ENCODE measurements at regions not wholly inside any gene's neighbourhood (a gene's known extent, or its start where the extent isn't known, plus 50 kb on each side); places are given as distances from the start of the nearest gene placed in this dataset.

DNA sequence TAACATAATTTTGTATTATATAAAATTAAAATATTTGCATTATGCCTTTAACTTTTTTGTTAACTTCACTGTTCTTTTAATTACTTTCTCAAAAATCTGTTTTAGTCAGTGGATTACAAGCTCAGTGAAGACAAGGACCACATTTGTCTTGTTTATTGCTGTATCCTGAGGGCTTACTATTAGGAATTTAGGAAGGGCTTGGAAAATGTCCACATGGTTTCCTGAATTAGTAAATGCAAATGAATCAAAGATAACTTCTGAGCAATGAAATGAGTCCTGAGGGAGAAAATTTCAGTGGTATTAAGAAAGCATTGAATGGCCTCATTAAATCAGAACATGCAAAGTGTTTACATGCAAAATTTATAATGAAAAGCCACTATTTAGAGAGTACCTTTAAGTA is 1293.2 kb upstream of the GOT2 start:
- Histone ChIP-seq H3K4me3 (ENCODE audit: low read depth, low read length) (no peak overlapping the region), H3K27me3 (ENCODE audit: control insufficient read depth, insufficient read depth, low read length) (no peaks in the 10 kb centered on the region), H3K36me3 (ENCODE audit: control insufficient read depth, insufficient read depth, low read length) (no peaks in the 10 kb centered on the region)
- TF ChIP-seq, protein P1, sequence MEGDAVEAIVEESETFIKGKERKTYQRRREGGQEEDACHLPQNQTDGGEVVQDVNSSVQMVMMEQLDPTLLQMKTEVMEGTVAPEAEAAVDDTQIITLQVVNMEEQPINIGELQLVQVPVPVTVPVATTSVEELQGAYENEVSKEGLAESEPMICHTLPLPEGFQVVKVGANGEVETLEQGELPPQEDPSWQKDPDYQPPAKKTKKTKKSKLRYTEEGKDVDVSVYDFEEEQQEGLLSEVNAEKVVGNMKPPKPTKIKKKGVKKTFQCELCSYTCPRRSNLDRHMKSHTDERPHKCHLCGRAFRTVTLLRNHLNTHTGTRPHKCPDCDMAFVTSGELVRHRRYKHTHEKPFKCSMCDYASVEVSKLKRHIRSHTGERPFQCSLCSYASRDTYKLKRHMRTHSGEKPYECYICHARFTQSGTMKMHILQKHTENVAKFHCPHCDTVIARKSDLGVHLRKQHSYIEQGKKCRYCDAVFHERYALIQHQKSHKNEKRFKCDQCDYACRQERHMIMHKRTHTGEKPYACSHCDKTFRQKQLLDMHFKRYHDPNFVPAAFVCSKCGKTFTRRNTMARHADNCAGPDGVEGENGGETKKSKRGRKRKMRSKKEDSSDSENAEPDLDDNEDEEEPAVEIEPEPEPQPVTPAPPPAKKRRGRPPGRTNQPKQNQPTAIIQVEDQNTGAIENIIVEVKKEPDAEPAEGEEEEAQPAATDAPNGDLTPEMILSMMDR (IDR thresholded peaks at IDR 0.05; ENCODE audit: insufficient read depth, low read length, severe bottlenecking): no peak
- FAIRE-seq (no peak), DNase-seq (ENCODE audit: low read depth) (no peak)

DNA sequence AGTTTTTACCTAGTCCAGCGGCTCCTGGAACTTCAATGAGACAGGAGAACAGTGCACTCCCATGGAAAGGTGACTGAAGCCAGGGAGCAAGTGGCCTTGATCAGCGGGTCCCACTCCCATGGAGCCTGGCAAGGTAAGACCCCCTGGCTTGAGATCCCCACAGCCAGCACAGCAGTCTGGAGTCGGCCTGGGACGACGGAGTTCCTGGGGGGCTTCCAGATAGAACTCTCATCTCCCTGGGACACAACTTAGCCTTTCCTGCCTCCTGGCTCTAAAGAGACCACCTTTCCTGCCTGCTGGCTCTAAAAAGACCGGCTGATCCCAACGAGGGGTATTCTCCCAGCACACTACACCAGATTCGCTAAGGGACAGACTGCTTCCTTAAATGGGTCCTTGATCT is 1279.0 kb upstream of the GOT2 start:
- H3K27me3 ChIP-seq (ENCODE audit: control insufficient read depth, insufficient read depth, low read length): no peaks in the 10 kb centered on the region
- FAIRE-seq (no peak), DNase-seq (ENCODE audit: low read depth) (no peak)
- H3K36me3 ChIP-seq (ENCODE audit: control insufficient read depth, insufficient read depth, low read length): no peaks in the 10 kb centered on the region
- H3K4me3 ChIP-seq (ENCODE audit: low read depth, low read length): no peak overlapping the region
- TF ChIP-seq, protein P1 (IDR thresholded peaks at IDR 0.05; ENCODE audit: insufficient read depth, low read length, severe bottlenecking): no peak

DNA sequence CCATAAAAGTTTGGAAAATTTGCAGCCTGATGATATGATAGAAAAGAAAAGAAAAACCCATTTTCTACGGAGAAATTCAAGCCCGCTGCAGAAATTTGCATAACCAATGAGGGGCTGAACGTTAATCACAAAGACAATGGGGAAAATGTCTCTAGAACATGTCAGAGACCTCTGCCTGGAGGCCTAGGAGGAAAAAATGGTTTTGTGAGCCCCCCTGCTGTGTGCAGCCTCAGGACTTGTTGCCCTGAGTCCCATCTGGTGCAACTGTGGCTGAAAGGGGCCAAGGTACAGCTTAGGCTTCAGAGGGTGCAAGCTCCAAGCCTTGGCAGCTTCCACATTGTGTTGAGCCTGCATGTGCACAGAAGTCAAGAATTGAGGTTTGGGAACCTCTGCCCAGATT is 1267.4 kb upstream of the GOT2 start:
- Histone ChIP-seq H3K27me3 (ENCODE audit: control insufficient read depth, insufficient read depth, low read length) (no peaks in the 10 kb centered on the region), H3K36me3 (ENCODE audit: control insufficient read depth, insufficient read depth, low read length) (no peaks in the 10 kb centered on the region), H3K4me3 (ENCODE audit: low read depth, low read length) (no peak overlapping the region)
- no peak for FAIRE-seq
- DNase-seq (ENCODE audit: low read depth): no peak
- TF ChIP-seq, protein P1 (IDR thresholded peaks at IDR 0.05; ENCODE audit: insufficient read depth, low read length, severe bottlenecking): no peak

DNA sequence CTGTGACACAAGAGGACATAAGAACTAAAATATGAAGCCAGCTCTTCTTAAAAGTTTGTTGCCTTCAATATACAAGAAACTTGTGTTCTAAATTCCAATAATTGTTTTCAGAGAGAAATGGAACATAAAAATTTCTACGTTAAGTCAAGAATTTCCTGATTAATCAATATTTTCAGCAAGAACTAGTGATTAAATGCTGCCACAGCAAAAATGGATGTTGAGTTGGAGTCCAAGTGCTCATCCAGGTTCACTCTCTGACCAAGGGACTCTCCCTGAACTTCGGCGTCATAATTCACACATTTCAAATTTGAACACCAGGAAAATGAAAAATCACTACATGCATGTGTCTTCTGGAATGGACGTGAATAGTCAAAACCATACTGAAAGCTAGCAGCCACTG is 1263.6 kb upstream of the GOT2 start:
- no peaks in the 10 kb centered on the region for H3K27me3 ChIP-seq (ENCODE audit: control insufficient read depth, insufficient read depth, low read length)
- no peaks in the 10 kb centered on the region for H3K36me3 ChIP-seq (ENCODE audit: control insufficient read depth, insufficient read depth, low read length)
- H3K4me3 ChIP-seq (ENCODE audit: low read depth, low read length): no peak overlapping the region
- no peak for FAIRE-seq
- DNase-seq (ENCODE audit: low read depth): no peak
- TF ChIP-seq, protein P1 (IDR thresholded peaks at IDR 0.05; ENCODE audit: insufficient read depth, low read length, severe bottlenecking): no peak

DNA sequence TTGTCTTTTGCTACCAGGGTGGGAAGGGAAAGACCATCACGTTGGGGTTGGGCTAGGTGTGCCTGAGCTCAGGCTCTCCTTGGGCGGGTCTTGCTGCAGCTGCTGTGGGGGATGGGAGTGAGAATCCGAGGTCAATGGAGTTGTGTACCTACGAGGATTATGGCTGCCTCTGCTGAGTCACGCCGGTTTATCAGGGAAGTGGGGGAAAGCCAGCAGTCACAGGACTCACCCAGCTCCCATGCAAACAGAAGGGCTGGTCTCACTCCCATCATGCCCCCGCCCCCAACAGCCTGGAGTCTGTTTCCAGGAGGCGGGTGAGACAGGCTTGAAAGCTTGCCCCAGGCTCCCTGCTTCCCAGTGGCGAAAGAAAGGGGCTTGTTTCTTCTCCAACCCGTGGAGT is 1259.0 kb upstream of the GOT2 start:
- TF ChIP-seq, protein P1 (IDR thresholded peaks at IDR 0.05; ENCODE audit: insufficient read depth, low read length, severe bottlenecking): no peak
- FAIRE-seq (no peak), DNase-seq (ENCODE audit: low read depth) (no peak)
- no peak overlapping the region for H3K4me3 ChIP-seq (ENCODE audit: low read depth, low read length)
- H3K36me3 ChIP-seq (ENCODE audit: control insufficient read depth, insufficient read depth, low read length): no peaks in the 10 kb centered on the region
- H3K27me3 ChIP-seq (ENCODE audit: control insufficient read depth, insufficient read depth, low read length): no peaks in the 10 kb centered on the region

DNA sequence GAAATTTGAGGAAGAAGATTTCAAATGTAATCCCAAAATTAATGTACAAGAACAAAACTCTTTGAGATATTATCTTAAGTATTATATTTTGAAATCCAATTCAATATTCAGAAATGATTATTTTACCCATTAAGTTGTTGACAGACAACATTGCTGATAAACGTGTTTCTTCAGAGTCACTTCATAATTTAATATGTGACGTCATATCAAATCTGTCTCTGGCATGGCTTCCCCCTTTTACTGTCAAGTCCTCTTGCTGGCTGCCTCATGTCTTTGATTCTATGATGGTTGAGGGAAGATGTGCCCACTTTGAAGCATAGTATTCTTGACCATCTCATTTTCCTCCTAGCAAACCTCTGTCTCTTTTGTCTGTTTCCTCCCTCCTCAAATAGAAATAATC is 1257.1 kb upstream of the GOT2 start:
- DNase-seq (ENCODE audit: low read depth) (no peak), FAIRE-seq (no peak)
- Histone ChIP-seq H3K36me3 (ENCODE audit: control insufficient read depth, insufficient read depth, low read length) (no peaks in the 10 kb centered on the region), H3K27me3 (ENCODE audit: control insufficient read depth, insufficient read depth, low read length) (no peaks in the 10 kb centered on the region), H3K4me3 (ENCODE audit: low read depth, low read length) (no peak overlapping the region)
- TF ChIP-seq, protein P1 (IDR thresholded peaks at IDR 0.05; ENCODE audit: insufficient read depth, low read length, severe bottlenecking): no peak

Measured in bronchial epithelial cell (primary cell).